Erythroblast (primary cell): ENCODE measurements at regions not wholly inside any gene's neighbourhood (a gene's known extent, or its start where the extent isn't known, plus 50 kb on each side); places are given as distances from the start of the nearest gene placed in this dataset.

Experiments used
- GATA1 ChIP-seq: IDR thresholded peaks from 2 replicates; pipeline ENCODE4 v1.6.1; 2011; ENCODE audit warnings: low read depth, mild to moderate bottlenecking, control low read depth, low read length, moderate library complexity
- POLR2A ChIP-seq: IDR thresholded peaks from 2 replicates; pipeline ENCODE4 v1.6.1; 2011; ENCODE audit warnings: mild to moderate bottlenecking, low read length

GRCh38 chr3:189466004-189466403 is 165.2 kb upstream of the TP63 start:
- TF ChIP-seq POLR2A (no peak), GATA1 (no peak)
